ENCODE measurements at regions not wholly inside any gene's neighbourhood (a gene's known extent, or its start where the extent isn't known, plus 50 kb on each side); places are given as distances from the start of the nearest gene placed in this dataset.
"Not testable (repeated sequence)": the region's sequence is repeated elsewhere in the genome, so short reads cannot be mapped to it uniquely, and the experiment has no call there.

DNA sequence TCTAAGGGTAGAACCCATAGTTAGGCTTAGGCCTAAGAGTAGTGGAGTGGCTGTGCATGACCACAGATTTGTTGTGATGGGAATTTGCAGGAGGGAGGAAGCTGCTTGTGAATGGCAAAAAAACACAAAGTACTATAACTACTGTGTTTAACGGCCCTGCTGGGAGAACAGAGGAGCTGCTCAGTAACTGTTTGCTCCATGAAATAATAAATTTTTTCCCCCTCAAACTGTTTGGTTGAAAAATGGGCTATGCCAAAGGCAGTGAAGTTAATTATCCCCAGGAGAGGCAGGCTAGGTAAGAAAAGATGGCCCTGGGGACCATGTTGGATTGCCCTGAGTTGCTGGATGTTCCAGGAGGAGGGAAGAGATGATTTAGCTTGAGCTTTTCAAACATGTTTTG lies 216.1 kb upstream of the ADRA1D start:
- DNase-seq = no peak

DNA sequence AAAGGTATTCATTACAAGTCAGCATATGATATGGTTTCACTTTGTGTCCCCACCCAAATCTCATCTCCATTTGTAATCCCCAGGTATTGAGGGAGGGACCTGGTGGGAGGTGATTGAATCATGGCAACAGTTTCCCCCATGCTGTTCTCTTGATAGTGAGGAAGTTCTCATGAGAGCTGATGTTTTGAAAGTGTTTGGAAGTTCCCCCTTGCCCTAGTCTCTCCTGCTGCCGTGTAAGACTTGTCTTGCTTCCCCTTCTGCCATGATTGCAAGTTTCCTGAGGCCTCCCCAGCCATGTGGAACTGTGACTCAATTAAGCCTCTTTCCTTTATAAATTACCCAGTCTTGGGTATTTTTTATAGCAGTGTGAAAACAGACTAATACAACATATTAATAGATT lies 213.7 kb upstream of the ADRA1D start:
- DNase-seq = not testable (repeated sequence)

DNA sequence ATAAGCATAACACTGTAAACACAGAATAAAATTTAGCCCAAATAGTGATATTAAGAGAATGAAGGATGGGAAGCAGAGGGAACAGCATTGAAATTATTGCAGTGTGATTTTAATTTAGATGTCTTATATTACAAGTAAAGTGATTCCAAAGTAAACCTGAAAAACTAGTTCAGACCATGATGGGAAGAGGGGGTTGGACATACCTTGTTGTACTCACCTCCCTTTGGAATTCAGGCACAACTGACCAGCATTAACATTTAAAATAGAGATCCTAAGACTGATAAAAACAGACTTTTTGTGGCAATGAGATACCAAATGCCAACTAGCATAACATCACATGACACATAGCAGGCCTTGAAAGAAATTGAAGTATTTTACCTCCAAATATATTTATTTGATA lies 210.0 kb upstream of the ADRA1D start:
- DNase-seq = no peak

DNA sequence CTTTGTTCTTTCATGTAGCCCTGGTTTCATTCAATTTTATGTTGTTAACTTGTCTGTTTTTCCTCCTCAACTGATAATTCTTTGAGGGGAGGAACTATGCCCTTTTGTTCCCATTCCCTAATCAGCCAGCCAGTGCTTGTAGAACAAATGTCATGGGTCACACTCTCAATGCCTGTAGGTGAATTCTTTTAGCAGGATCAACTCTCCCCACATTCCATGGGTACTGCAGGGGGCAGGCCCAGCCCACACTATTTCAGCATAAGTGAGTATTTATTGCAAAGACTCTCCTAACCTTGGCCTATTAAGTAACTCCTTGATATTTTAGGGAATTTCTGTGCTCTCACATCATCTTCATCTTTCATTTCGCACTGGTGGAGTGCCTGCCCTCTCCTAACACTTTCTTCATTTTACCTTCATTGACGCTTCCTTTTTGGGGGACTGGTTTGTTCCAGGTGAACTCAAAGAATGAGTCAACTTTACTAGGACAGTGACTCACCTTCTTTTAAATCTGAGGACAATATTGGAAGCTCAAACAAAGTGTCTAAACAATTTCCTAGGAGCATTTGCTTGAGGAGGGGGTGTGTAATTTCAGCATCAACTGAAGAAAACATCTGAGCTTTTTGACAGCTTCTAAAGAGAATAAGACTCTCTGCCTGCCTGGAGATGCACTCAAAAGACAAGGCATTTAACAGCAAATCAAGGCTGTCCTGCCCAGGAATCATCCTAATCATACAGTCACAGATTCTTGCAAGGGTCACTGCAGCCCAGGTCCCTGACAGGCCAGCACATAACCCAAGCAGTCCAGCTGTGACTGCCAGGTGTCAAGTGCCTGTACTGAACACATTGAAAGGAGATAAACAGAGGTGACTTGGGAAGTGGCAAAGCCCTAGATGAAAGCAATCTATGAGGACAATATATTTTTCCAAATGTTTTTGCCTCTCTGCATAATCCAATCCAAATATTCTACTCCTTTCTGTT lies 208.8 kb upstream of the ADRA1D start:
- DNase-seq = no peak

DNA sequence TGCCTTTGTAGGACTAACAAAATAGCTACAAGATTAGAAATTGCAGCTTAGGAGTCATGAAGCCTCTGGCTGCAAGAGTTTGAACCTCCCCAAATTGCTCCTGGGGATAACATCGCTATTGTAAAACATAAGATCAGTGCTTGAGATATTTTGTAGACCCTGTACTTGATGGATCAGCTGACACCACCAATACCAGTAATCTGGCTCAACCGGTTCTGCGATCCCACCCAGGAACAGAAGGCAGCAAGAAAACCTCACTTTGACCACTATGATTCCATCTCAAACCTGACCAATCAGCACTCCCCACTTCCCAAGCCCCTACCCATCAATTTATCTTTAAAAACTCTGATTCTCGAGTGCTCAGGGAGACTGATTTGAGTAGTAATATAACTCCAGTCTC lies 206.9 kb upstream of the ADRA1D start:
- no peak for DNase-seq

DNA sequence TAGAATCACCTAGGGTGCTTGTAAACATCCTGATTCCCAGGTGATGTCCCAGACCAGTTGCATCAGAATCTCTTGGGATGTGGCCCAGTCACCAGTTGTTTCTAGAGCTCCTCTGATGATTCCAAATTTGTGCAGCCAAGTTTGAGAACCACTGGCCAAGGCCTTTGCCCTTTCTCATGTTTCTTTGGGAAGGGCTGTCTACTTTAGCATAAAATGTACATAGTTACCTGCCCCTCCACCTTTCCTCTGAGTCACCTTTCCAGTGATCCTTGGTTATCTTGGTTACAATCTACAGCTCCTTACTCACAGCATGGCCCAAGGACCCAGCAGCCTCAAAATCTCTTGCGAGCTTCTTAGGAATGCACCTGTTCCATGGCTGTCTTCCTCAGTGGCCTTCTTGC lies 206.2 kb upstream of the ADRA1D start:
- DNase-seq = no peak

DNA sequence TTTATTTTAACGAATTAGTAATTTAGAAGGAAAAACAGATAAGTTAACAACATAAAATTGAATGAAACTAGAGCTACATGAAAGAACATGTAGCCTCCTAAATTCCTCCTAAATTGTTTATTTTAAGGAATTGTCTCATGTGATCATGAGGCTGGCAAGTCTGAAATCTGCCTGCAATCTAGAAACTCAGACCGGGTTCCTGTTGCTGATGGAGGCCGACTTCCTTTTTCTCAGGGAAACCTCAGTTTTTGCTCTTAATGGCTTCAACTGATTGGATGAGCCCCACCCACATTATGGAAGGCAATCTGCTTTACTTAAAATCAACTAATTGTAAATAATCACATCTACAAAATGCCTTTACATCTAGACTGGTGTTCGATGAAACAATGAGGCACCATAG lies 205.0 kb upstream of the ADRA1D start:
- no peak for DNase-seq

DNA sequence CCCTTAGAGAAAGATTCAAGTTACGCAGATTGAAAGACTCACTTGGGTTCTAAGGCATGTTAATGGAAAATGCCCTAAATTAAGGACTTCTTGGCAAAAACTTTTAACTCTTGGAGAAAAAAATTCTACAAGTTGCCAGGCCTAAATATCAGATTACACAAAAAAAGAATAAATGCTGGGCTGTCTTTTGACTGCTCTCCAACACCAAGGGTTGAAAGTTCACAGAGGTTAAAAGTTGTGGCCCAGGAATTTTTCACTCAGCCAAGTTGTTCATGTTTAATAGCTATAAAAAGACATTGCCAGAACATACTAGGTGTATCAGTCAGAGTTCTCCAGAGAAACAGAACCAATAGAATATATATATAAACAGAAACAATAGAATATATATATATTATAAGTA lies 204.3 kb upstream of the ADRA1D start:
- no peak for DNase-seq

DNA sequence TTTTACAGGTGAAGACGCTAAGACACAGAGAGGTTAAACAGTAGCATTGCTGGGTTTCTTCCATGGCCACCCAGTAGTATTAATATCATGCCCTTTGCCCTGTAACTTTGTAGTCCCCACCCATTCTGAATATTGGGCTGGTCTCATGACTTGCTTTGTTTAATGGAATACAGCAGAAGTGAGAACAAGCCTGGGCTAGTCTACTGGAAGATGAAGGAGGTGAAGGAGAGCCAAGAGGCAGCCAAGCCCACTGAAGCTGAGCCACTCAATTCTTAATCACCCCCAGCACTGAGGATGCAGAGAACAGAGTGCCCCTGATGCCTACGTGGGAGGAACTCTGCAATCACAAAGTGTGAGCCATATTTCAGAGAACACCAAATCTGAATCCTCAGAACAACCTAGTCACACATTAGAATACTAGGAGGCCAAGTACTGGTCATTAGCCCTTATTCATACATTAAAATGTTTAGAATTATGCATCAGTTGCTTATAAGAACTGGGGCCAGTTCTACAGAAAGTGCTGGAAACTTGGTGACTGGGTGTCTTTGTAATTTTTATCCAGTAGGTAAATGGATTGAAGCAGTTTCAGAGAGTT lies 202.5 kb upstream of the ADRA1D start:
- no peak for DNase-seq

DNA sequence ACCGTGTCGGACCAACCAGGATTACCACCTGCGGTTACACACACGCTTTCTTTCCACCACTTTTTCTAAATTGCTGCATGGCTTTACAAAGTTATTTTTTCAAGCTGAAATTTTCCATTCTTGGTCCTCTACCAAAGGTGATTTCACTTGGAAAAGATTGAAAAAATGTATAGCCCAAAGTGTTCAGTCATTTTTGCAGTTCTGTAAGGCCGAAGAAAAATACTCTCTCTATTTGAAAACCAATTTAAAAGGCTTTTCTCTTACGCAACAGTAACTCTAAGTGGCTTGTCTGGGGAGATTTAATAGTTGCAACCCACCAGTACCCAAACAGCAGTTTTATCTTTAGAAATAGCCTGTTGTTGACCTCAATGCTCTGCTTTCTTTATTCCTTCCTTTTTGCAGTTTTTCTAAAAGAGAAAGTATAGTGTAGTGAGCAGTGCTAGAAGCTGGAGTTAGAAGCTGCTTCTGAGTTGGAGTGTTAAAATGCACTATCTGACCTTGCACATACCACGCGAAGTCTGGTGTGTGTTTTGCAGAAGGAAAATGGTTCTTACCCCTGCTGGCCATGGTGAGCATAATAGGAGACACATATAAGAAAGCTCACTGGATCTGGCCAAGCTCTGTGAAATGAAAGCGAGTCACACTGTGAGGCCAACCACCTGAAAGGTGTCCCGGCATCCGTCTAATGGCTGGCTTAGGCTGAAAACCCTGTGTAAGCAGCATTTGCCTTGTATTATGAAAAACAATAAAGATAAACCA lies 201.0 kb upstream of the ADRA1D start:
- peak in 1 of 2 experiments; percentile 2 for DNase-seq

DNA sequence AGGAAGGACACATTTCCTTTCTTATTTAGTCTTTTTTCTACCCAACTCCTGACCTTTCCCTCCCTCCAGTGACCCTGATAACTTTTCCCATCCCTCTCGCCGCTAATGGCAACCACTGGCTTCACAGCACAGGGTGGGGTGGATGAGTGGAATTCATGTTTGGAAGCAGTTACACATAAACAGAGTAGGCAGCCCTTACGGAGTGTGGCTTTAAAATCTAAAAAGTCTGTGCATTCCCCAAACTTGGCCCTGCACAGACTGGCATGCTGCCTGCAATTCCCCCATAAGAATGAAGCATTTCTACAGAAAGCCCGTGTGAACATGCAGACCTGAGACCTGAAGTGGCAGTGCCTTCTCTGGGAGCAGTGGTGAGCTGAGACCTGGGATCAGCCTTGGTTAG lies 196.7 kb upstream of the ADRA1D start:
- DNase-seq = no peak

DNA sequence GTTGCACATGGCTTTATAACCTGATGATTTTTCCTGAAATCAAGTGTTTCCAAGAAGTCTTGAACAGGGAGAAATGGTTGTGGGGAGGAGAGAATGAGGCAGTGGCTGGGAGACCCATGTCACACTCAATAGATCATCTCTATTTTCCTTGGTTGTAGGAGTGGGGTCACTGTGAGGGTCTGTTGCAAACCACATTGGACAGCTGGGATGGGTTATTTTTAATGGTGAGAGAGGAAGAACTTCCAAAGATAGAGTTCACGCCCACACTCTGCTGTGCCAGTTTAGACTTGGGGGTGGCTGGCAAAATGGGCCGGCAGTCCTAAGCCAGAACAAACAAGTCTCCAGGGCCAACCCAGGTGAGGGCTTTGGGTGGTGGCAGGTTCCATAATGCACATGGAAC lies 196.2 kb upstream of the ADRA1D start:
- no peak for DNase-seq

DNA sequence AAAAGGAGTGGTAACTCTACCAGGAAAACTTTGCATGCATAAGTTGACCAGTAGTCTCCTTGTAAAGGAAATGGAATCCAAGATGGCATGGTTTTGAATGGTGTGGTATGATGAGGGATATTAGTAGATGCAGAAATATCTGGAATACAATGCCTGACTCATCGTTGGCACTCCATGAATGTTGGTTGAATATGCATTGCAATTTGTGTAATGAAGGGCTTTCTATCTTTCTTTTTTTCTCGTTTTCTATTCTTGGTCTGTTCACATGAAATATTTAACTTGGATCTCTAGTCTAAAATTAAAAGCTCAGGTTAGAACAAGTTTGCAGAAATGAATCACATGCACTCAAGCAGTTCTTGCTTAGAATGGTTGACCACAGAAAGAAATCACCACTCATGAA lies 195.3 kb upstream of the ADRA1D start:
- DNase-seq = no peak

DNA sequence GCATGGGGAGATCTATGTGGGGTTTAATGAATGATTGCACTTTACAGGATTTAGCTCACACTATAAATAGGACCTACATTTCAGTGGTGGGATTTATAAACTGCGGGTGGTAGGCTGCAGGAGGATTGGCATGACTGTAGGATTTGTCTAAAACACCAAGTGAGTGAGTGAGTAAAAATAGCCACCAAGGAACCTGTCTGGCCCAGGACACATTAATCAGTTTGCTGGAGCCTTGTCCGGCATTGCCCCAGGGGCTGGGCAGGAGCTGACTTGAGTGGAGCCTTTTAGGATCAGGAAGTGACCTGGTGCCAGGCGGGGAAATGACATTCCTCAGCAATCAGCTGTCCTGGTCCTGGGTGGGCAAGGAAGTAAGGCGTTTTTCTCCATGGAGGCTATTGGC lies 193.9 kb upstream of the ADRA1D start:
- no peak for DNase-seq

DNA sequence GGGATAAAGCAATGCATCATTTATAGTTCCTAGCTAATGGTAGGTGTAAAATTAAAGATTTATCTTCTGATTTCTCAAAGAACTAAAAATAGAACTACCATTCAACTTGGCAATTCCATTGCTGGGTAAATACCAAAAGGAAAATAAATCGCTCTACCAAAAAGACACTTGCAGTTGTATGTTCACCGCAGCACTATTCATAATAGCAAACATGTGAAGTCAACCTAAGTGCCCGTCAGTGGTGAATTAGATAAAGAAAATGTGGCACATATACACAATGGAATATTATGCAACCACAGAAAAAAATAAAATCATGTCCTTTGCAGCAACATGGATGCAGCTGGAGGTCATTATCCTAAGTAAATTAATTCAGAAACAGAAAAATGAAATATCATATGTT lies 192.8 kb upstream of the ADRA1D start:
- DNase-seq = no peak

DNA sequence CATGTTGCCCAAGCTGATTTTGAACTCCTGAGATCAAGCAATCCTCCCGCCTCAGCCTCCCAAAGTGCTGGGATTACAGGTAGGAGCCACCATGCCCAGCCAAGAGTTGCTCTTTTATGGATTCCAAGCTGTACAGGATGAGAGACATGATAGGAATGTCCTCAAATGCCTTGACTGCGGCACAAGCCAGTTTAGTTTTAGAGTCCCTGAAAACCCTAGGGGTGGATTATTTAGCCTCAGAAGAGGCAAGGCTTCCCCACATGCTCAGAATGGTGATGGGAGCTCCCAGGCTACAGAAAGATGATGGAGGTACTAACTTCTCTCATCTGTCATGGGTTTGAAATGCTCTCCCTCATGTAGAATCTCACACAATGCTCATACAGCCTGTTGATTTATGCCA lies 192.1 kb upstream of the ADRA1D start:
- no peak for DNase-seq

DNA sequence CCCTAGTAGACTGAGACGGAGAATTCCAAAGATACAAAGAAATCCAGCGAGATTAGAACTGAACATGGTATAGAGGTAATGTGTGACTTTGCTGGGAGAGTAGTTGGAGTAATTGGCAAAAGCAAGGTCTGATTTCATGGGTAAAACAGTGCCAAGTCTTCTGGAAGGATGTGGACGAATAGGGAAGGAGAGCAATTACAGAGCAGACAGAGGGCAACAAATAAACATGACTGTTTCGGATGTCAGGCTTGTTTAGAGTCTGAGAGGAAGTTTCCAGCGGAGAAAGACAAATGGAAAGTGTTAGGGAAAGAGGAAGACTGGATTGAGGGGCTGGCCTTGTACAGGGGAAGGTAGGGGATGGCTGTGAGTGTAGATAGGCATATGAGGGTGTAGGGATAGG lies 190.4 kb upstream of the ADRA1D start:
- no peak for DNase-seq

DNA sequence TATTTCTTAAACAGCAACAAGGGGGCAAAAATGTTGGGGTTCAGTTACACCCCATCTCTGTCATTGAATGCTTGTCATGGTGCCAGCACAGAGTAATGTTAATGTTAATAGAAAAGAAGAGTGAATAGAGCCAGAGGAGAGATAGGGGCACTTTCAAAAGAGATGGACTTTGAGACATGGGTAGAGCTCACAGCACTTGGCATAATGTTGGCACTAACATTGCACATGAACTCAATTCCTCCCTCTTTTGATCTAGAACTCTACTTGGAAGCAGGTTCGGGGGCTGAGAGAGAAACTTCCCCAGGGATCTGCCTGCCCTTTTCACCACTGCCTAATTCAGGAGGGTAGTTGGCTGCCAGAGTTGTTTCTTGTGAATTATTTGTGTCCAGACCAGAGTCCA lies 188.0 kb upstream of the ADRA1D start:
- DNase-seq = no peak

DNA sequence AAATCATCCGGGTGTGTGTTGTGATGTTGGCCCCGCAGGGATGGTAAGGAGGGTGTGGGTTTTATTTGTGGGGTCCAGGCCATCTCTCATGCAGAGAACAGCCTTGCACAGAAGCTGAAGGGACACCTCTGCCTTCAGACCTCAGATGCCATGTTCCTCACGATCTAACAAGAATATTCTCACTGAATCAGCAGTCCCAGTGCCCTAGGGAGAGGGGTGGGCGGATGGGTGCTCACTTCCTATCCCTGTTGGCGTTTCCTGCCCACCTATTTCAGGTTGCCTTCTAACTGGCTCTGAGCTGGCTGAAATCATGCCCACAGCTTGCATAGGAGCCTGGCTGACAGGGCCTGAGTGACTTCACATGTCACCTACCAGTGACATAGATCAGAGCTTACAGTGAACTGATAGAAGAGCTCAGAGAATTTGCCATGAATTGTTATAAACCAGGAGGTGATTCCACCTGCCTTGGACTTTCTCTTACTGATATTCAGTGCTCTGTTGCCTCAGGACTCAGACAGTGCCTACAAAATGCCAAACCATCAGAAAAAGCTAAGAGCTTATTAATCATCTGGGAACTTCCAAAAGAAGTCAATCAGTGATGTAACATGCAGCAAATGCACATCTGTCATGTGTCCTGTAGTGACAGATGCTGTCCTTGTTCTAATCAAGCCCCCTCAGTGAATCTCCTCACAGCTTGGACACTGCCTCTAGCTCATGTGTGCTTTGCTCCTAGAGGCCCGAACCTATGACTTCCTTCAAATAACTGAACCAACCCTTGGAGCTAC lies 186.8 kb upstream of the ADRA1D start:
- DNase-seq = no peak

DNA sequence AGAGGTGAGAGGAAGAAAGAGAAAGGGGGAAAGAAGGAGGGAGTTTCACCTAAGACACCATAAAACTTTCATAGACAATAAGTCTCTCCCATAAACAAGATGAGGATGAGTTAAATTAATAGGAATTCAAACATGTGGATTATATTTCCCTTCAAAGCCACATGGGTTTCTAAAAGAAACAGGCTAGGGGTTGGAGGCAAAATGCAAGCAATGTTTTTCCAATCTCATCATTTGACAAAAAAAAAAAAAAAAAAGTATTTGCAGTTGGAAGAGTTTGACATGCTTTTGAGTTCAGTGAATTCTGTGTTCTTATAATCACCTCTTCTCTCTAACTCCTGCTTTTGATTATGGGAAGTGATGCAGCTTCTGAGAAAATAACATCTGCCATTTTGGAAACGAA lies 186.1 kb upstream of the ADRA1D start:
- no peak for DNase-seq

DNA sequence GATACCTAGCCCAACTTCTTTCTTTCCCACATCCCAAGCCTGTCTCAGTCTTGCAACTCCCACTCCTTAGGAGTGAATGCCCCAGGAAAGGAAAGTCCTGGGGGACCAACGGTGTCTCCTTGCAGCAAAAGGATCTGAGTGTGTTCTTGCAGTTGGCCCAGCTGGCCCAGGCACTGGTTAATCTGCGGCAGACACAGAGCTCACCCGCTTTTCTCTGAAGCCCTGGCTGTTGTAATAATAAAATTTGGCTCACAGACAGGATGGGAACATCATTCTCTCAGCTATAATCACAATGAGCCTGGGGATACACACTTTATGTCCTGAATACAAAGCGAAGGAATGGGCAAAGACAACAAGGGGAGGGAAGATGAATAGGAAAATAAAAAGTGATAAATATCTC lies 185.6 kb upstream of the ADRA1D start:
- DNase-seq = no peak

DNA sequence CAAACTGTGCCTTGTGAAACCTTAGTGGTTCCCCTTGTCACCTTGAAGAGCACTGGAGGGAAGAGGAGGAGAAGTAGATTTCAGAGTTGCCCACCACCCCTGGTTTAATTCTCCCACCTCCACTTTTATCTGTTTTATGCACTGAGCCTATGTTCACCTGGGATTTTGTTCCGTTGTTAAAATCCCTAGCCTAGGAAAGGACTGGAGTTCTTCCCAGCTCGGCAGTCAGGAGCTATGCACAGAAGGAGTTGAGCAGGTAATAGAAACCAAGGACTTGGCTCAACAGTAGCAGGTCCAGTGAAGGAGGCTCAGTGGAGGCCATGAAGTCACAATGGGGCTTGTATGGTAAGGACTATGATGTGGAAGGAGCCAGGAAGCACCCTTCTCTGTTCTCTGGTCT lies 182.4 kb upstream of the ADRA1D start:
- no peak for DNase-seq

DNA sequence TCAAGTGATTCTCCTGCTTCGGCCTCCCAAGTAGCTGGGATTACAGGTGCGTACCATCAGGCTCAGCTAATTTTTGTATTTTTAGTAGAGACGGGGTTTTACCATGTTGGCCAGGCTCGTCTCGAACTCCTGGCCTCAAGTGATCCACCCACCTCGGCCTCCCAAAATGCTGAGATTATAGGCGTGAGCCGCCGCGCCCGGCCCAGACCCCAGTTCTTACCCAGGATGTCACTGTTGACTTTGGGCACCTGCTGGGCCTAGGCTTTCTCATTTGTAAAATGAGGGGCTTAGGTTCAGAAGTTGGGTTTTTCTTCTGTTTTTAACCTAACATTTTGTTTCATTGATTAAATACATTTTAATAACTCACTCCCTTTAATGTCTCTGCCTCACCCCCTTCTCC lies 181.7 kb upstream of the ADRA1D start:
- not testable (repeated sequence) for DNase-seq

Data from Kasumi-1 (cell line).